Endodermal cell (in vitro differentiated cells): ENCODE measurements at regions not wholly inside any gene's neighbourhood (a gene's known extent, or its start where the extent isn't known, plus 50 kb on each side); places are given as distances from the start of the nearest gene placed in this dataset.
A peak's percentile ranks its signal among the peaks of the same experiment; 100 is the strongest.

ENCODE experiments used
- DNase-seq: peaks from one replicate; pipeline ENCODE4 v3.0.0-alpha.2; 2017
- H3K27ac ChIP-seq: 2 replicates; pipeline ENCODE4 v1.5.1; 2013; ENCODE audit warnings: mild to moderate bottlenecking, low read depth, low read length, moderate library complexity
- H3K27me3 ChIP-seq: 2 replicates; pipeline ENCODE4 v1.6.1; 2013; ENCODE audit warnings: mild to moderate bottlenecking, low read length, moderate library complexity; ENCODE audit not compliant: insufficient read depth, control insufficient read depth, poor library complexity, severe bottlenecking
- H3K36me3 ChIP-seq: 2 replicates; pipeline ENCODE4 v1.7.0; 2013; ENCODE audit warnings: mild to moderate bottlenecking, low read length, moderate library complexity; ENCODE audit not compliant: control insufficient read depth, insufficient read depth
- H3K4me1 ChIP-seq: one replicate; pipeline ENCODE4 v1.7.0; 2013; ENCODE audit warnings: low read length; ENCODE audit not compliant: control insufficient read depth, insufficient read depth
- H3K4me3 ChIP-seq: 2 replicates; pipeline ENCODE4 v1.5.1; 2013; ENCODE audit warnings: mild to moderate bottlenecking, low read length, moderate library complexity
- H3K9ac ChIP-seq: 2 replicates; pipeline ENCODE4 v1.6.1; 2013; ENCODE audit warnings: mild to moderate bottlenecking, low read length, moderate library complexity; ENCODE audit not compliant: poor library complexity, severe bottlenecking; ENCODE audit errors: extremely low read depth
- H3K9me3 ChIP-seq: 2 replicates; pipeline ENCODE4 v1.6.1; 2013; ENCODE audit warnings: mild to moderate bottlenecking, low read length, moderate library complexity; ENCODE audit not compliant: control insufficient read depth
- H3K27ac Mint-ChIP-seq: 2 replicates; pipeline ENCODE4 v1.8.0; 2020; ENCODE audit warnings: mixed read lengths
- H3K27me3 Mint-ChIP-seq: 2 replicates; pipeline ENCODE4 v1.8.0; 2021; ENCODE audit warnings: mild to moderate bottlenecking, mixed read lengths; ENCODE audit not compliant: insufficient read depth
- H3K36me3 Mint-ChIP-seq: 2 replicates; pipeline ENCODE4 v1.8.0; 2020; ENCODE audit warnings: low read depth, mixed read lengths
- H3K4me1 Mint-ChIP-seq: 2 replicates; pipeline ENCODE4 v1.8.0; 2020; ENCODE audit warnings: mixed read lengths
- H3K4me3 Mint-ChIP-seq: 2 replicates; pipeline ENCODE4 v1.8.0; 2020; ENCODE audit warnings: mild to moderate bottlenecking, moderate library complexity, mixed read lengths
- H3K9me3 Mint-ChIP-seq: 2 replicates; pipeline ENCODE4 v1.8.0; 2020; ENCODE audit warnings: mild to moderate bottlenecking, mixed read lengths
- CTCF ChIP-seq: fragments of 200-600 bp; sonication (generic); conservative IDR thresholded peaks from 2 replicates; pipeline ENCODE4 v1.5.0; 2021; ENCODE audit warnings: antibody characterized with exemption, mild to moderate bottlenecking
- WGBS, 2 experiments: methylation state at CpG; one replicate each; pipeline versions ENCODE4 v1.1.5 to v1.1.7; 2013; ENCODE audit warnings: missing lambda C conversion rate in 2 of 2, mixed read lengths in 1 of 2; ENCODE audit not compliant: insufficient coverage in 1 of 2, insufficient read length in 1 of 2; 5-methylcytosine and 5-hydroxymethylcytosine counted together

GRCh38 chr2:220417503-220417902 is 790.1 kb downstream of the SLC4A3 start:
- Mint-ChIP-seq H3K36me3 (peaks cover 2% of the 10 kb centered on the region), H3K9me3 (peaks cover 6% of the 10 kb centered on the region), H3K27ac (peak overlapping the region; percentile 88), H3K4me1 (peaks cover 47% of the 10 kb centered on the region), H3K27me3 (no peaks in the 10 kb centered on the region), H3K4me3 (peak overlapping the region; percentile 16)
- Histone ChIP-seq H3K9ac (no peak overlapping the region), H3K36me3 (no peaks in the 10 kb centered on the region), H3K9me3 (no peaks in the 10 kb centered on the region), H3K27me3 (no peaks in the 10 kb centered on the region), H3K4me3 (peak overlapping the region; percentile 13), H3K4me1 (peaks cover 9% of the 10 kb centered on the region), H3K27ac (no peak overlapping the region)
- TF ChIP-seq CTCF = no peak
- WGBS, 2 experiments = 9 to 13% methylated on average over 2 to 7 of the region's 7 CpGs
- peak; percentile 88 for DNase-seq

GRCh38 chr2:220419647-220420046 is 792.2 kb downstream of the SLC4A3 start:
- peaks cover 7% of the 10 kb centered on the region for H3K9me3 Mint-ChIP-seq
- Histone ChIP-seq H3K36me3 (no peaks in the 10 kb centered on the region), H3K27me3 (no peaks in the 10 kb centered on the region), H3K27ac (no peak overlapping the region), H3K9me3 (peaks cover 7% of the 10 kb centered on the region), H3K4me1 (peaks cover 9% of the 10 kb centered on the region), H3K4me3 (no peak overlapping the region), H3K9ac (no peak overlapping the region)
- H3K4me3 Mint-ChIP-seq = no peak overlapping the region
- peaks cover 43% of the 10 kb centered on the region for H3K4me1 Mint-ChIP-seq
- DNase-seq = no peak
- no peak overlapping the region for H3K27ac Mint-ChIP-seq
- no peak for TF ChIP-seq CTCF
- H3K27me3 Mint-ChIP-seq = peaks cover 2% of the 10 kb centered on the region
- no peaks in the 10 kb centered on the region for H3K36me3 Mint-ChIP-seq
- 100% methylated on average over 1 to 4 of the region's 4 CpGs for WGBS, 2 experiments

GRCh38 chr2:220420820-220421219 is 793.4 kb downstream of the SLC4A3 start:
- Histone ChIP-seq H3K36me3 (no peaks in the 10 kb centered on the region), H3K27ac (no peak overlapping the region), H3K9ac (no peak overlapping the region), H3K9me3 (peaks cover 7% of the 10 kb centered on the region), H3K4me3 (no peak overlapping the region), H3K27me3 (no peaks in the 10 kb centered on the region), H3K4me1 (peaks cover 9% of the 10 kb centered on the region)
- peaks cover 36% of the 10 kb centered on the region for H3K4me1 Mint-ChIP-seq
- H3K9me3 Mint-ChIP-seq = peaks cover 7% of the 10 kb centered on the region
- H3K4me3 Mint-ChIP-seq = no peak overlapping the region
- H3K27ac Mint-ChIP-seq = no peak overlapping the region
- no peak for DNase-seq
- no peaks in the 10 kb centered on the region for H3K36me3 Mint-ChIP-seq
- TF ChIP-seq CTCF = no peak
- peaks cover 2% of the 10 kb centered on the region for H3K27me3 Mint-ChIP-seq
